Mucosa of gallbladder (tissue), 1 donor: ENCODE measurements at regions not wholly inside any gene's neighbourhood (a gene's known extent, or its start where the extent isn't known, plus 50 kb on each side); places are given as distances from the start of the nearest gene placed in this dataset.

Experiments used
- DNase-seq: peaks from one replicate; pipeline ENCODE4 v3.0.0-alpha.2; 2020; ENCODE audit warnings: low spot score
- donor health status: DM: no; HTN: no; CAD: no.

- no peak for DNase-seq
These were observed 61.3 kb upstream of the GIMD1 start for GRCh38 chr4:106429885-106430284.

- no peak for DNase-seq
These were observed 57.5 kb upstream of the GIMD1 start for GRCh38 chr4:106426069-106426468.

GRCh38 chr4:106425576-106425975 is 57.0 kb upstream of the GIMD1 start:
- no peak for DNase-seq

- no peak for DNase-seq
These were observed 55.8 kb upstream of the GIMD1 start for GRCh38 chr4:106424426-106424825.

- DNase-seq: no peak
These were observed 55.2 kb upstream of the GIMD1 start for GRCh38 chr4:106423791-106424190.

- no peak for DNase-seq
These were observed 54.2 kb upstream of the GIMD1 start for GRCh38 chr4:106422766-106423165.

GRCh38 chr4:106421441-106422296 is 53.1 kb upstream of the GIMD1 start:
- DNase-seq: no peak

GRCh38 chr4:106418444-106418843 is 49.9 kb upstream of the GIMD1 start:
- DNase-seq: no peak
